ENCODE measurements at regions not wholly inside any gene's neighbourhood (a gene's known extent, or its start where the extent isn't known, plus 50 kb on each side); places are given as distances from the start of the nearest gene placed in this dataset.

GRCh38 chr11:103530257-103530656 lies 421.0 kb downstream of the DYNC2H1 start:
- DNase-seq = no peak

GRCh38 chr11:103532133-103532788 lies 423.0 kb downstream of the DYNC2H1 start:
- no peak for DNase-seq

- DNase-seq = no peak
Observed at GRCh38 chr11:103534191-103534590, 425.0 kb downstream of the DYNC2H1 start.

GRCh38 chr11:103534959-103535358 lies 425.7 kb downstream of the DYNC2H1 start:
- DNase-seq = no peak

- DNase-seq = no peak
Observed at GRCh38 chr11:103536335-103536722, 427.1 kb downstream of the DYNC2H1 start.

- no peak for DNase-seq
Observed at GRCh38 chr11:103537904-103538502, 428.8 kb downstream of the DYNC2H1 start.

GRCh38 chr11:103539166-103539565 lies 429.9 kb downstream of the DYNC2H1 start:
- DNase-seq = no peak

- DNase-seq = no peak
Observed at GRCh38 chr11:103541186-103541795, 432.1 kb downstream of the DYNC2H1 start.

GRCh38 chr11:103542851-103543250 lies 433.6 kb downstream of the DYNC2H1 start:
- DNase-seq = no peak

- no peak for DNase-seq
Observed at GRCh38 chr11:103543456-103543855, 434.2 kb downstream of the DYNC2H1 start.

GRCh38 chr11:103544874-103545273 lies 435.6 kb downstream of the DYNC2H1 start:
- no peak for DNase-seq

- DNase-seq = no peak
Observed at GRCh38 chr11:103545551-103545950, 436.3 kb downstream of the DYNC2H1 start.

GRCh38 chr11:103546236-103546635 lies 437.0 kb downstream of the DYNC2H1 start:
- DNase-seq = peak; percentile 93

- no peak for DNase-seq
Observed at GRCh38 chr11:103547024-103547423, 437.8 kb downstream of the DYNC2H1 start.

GRCh38 chr11:103547691-103548090 lies 438.5 kb downstream of the DYNC2H1 start:
- DNase-seq = no peak

- DNase-seq = no peak
Observed at GRCh38 chr11:103548838-103549237, 439.6 kb downstream of the DYNC2H1 start.

- DNase-seq = no peak
Observed at GRCh38 chr11:103550811-103551210, 441.6 kb downstream of the DYNC2H1 start.

- DNase-seq = no peak
Observed at GRCh38 chr11:103552086-103552485, 442.9 kb downstream of the DYNC2H1 start.

- DNase-seq = no peak
Observed at GRCh38 chr11:103556171-103556570, 446.9 kb downstream of the DYNC2H1 start.

- no peak for DNase-seq
Observed at GRCh38 chr11:103566116-103566515, 456.9 kb downstream of the DYNC2H1 start.

- peak; percentile 39 for DNase-seq
Observed at GRCh38 chr11:103581760-103582159, 454.7 kb upstream of the DDI1 start.

- DNase-seq = no peak
Observed at GRCh38 chr11:103582351-103582909, 454.0 kb upstream of the DDI1 start.

- DNase-seq = no peak
Observed at GRCh38 chr11:103584021-103584420, 452.4 kb upstream of the DDI1 start.

GRCh38 chr11:103584720-103585119 lies 451.7 kb upstream of the DDI1 start:
- DNase-seq = no peak

Data from NCI-H1417 treated with DMSO at 0.1 percent for 48 hours (cell line).